Spleen (tissue), 7 donors: ENCODE measurements at regions not wholly inside any gene's neighbourhood (a gene's known extent, or its start where the extent isn't known, plus 50 kb on each side); places are given as distances from the start of the nearest gene placed in this dataset.

ENCODE experiments used
- CTCF ChIP-seq, 11 experiments: fragments of 200-600 bp in 7 of 11; fragments of 450-650 bp in 4 of 11; sonication (generic) in 4 of 11; IDR thresholded peaks in 8 of 11; conservative IDR thresholded peaks in 3 of 11; 1 replicate in 7 of 11; 2 replicates in 4 of 11; pipeline versions ENCODE4 v1.4.0 to v1.8.0; 2016 to 2021; ENCODE audit warnings: antibody characterized with exemption in 11 of 11, inconsistent platforms in 4 of 11, mild to moderate bottlenecking in 1 of 11
- POLR2A ChIP-seq, 3 donors: fragments of 450-650 bp; IDR thresholded peaks; one replicate each; pipeline ENCODE4 v1.5.1; 2017; ENCODE audit warnings: antibody characterized with exemption in 3 of 3, mild to moderate bottlenecking in 1 of 3
- donor health status: DM: no; HTN: no; CAD: no; lungs with moderate emphysema.
- donor health status: DM: no; HTN: no; CAD: no.
- donor health status: DM: no; HTN: no; CAD: no.

GRCh38 chr2:236666646-236667204, 97.1 kb downstream of the ACKR3 start:
- TF ChIP-seq CTCF (IDR thresholded peaks at IDR 0.05 in 8 of 11, conservative IDR thresholded peaks at IDR 0.05 in 3 of 11): no peak
- no peak for TF ChIP-seq POLR2A (IDR thresholded peaks at IDR 0.05)
